Smooth muscle cell (in vitro differentiated cells): ENCODE measurements at regions not wholly inside any gene's neighbourhood (a gene's known extent, or its start where the extent isn't known, plus 50 kb on each side); places are given as distances from the start of the nearest gene placed in this dataset.
A peak's percentile ranks its signal among the peaks of the same experiment; 100 is the strongest.

Experiments
- DNase-seq: peaks from one replicate; lab custom pipeline; 2025; ENCODE audit not compliant: unreplicated experiment; lab: John Stamatoyannopoulos, UW
- H2AFZ ChIP-seq: fragments of 200-600 bp; sonication (generic); 2 replicates; pipeline ENCODE4 v1.6.0; 2016; ENCODE audit warnings: antibody characterized with exemption, low read depth, mild to moderate bottlenecking
- H3F3A ChIP-seq: fragments of 200-600 bp; sonication (generic); 2 replicates; pipeline ENCODE4 v1.6.0; 2017; ENCODE audit warnings: antibody characterized with exemption, low read depth
- H3K27ac ChIP-seq: fragments of 200-600 bp; sonication (generic); 2 replicates; pipeline ENCODE4 v1.5.1; 2016; ENCODE audit warnings: low read depth, mild to moderate bottlenecking
- H3K27me3 ChIP-seq: fragments of 200-600 bp; sonication (generic); 2 replicates; pipeline ENCODE4 v1.6.1; 2016; ENCODE audit warnings: low read depth, mild to moderate bottlenecking
- H3K36me3 ChIP-seq: fragments of 200-600 bp; sonication (generic); 2 replicates; pipeline ENCODE4 v1.5.1; 2016; ENCODE audit warnings: low read depth
- H3K4me1 ChIP-seq: fragments of 200-600 bp; sonication (generic); 2 replicates; pipeline ENCODE4 v1.5.1; 2016; ENCODE audit warnings: low read depth
- H3K4me2 ChIP-seq: fragments of 200-600 bp; sonication (generic); 2 replicates; pipeline ENCODE4 v1.6.0; 2016; ENCODE audit warnings: mild to moderate bottlenecking
- H3K4me3 ChIP-seq: fragments of 200-600 bp; sonication (generic); 2 replicates; pipeline ENCODE4 v1.5.1; 2016; ENCODE audit warnings: mild to moderate bottlenecking
- H3K79me2 ChIP-seq: fragments of 200-600 bp; sonication (generic); 2 replicates; pipeline ENCODE4 v1.6.0; 2016; ENCODE audit warnings: low read depth, mild to moderate bottlenecking
- H3K9ac ChIP-seq: fragments of 200-600 bp; sonication (generic); 2 replicates; pipeline ENCODE4 v1.6.0; 2016; ENCODE audit warnings: low read depth
- H3K9me3 ChIP-seq: fragments of 200-600 bp; sonication (generic); replicated peaks from 2 replicates; pipeline ENCODE4 v1.5.1; 2016; ENCODE audit warnings: low read depth
- H4K20me1 ChIP-seq: fragments of 200-600 bp; sonication (generic); 2 replicates; pipeline ENCODE4 v1.6.0; 2016; ENCODE audit warnings: low read depth
- WGBS: methylation state at CpG from one replicate; pipeline ENCODE4 v1.1.7; 2016; ENCODE audit warnings: low lambda C conversion rate; 5-methylcytosine and 5-hydroxymethylcytosine counted together
- TF ChIP-seq, protein P1 (sequence below): fragments of 200-600 bp; sonication (generic); IDR thresholded peaks from 2 replicates; pipeline ENCODE4 v1.5.1; 2017; ENCODE audit warnings: borderline replicate concordance, mild to moderate bottlenecking, antibody characterized with exemption; ENCODE audit not compliant: insufficient read depth, poor library complexity, severe bottlenecking

DNA sequence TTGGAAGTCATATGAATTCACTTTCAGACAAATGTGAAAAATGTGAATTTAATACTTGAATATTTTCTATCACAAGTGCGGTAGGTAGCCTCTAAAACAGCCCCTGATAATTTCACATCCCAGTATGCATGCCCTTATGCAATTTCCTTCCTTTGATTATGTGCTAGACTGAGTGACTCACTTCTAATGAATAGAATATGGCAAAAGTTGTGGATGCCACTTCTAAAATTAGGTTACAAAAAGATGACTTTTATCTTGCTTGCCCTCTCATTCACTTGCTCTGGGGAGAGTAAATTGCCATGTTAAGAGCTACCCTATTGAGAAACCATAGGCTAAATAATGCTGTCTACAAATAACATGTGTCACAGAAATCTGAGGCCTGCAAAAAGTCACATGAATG is 402.5 kb upstream of the PCDH9 start:
- TF ChIP-seq, protein P1, sequence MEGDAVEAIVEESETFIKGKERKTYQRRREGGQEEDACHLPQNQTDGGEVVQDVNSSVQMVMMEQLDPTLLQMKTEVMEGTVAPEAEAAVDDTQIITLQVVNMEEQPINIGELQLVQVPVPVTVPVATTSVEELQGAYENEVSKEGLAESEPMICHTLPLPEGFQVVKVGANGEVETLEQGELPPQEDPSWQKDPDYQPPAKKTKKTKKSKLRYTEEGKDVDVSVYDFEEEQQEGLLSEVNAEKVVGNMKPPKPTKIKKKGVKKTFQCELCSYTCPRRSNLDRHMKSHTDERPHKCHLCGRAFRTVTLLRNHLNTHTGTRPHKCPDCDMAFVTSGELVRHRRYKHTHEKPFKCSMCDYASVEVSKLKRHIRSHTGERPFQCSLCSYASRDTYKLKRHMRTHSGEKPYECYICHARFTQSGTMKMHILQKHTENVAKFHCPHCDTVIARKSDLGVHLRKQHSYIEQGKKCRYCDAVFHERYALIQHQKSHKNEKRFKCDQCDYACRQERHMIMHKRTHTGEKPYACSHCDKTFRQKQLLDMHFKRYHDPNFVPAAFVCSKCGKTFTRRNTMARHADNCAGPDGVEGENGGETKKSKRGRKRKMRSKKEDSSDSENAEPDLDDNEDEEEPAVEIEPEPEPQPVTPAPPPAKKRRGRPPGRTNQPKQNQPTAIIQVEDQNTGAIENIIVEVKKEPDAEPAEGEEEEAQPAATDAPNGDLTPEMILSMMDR, result no peak
- 68% methylated on average over 1 of the region's 1 CpG for WGBS
- Histone ChIP-seq H4K20me1 (no peaks in the 10 kb centered on the region), H3K36me3 (no peaks in the 10 kb centered on the region), H3K9me3 (no peaks in the 10 kb centered on the region), H3K4me3 (no peak overlapping the region), H3K4me1 (no peaks in the 10 kb centered on the region), H3K9ac (no peak overlapping the region), H2AFZ (no peak overlapping the region), H3K79me2 (no peaks in the 10 kb centered on the region), H3K4me2 (no peak overlapping the region), H3K27ac (no peak overlapping the region), H3F3A (no peaks in the 10 kb centered on the region), H3K27me3 (no peaks in the 10 kb centered on the region)
- DNase-seq, result no peak

DNA sequence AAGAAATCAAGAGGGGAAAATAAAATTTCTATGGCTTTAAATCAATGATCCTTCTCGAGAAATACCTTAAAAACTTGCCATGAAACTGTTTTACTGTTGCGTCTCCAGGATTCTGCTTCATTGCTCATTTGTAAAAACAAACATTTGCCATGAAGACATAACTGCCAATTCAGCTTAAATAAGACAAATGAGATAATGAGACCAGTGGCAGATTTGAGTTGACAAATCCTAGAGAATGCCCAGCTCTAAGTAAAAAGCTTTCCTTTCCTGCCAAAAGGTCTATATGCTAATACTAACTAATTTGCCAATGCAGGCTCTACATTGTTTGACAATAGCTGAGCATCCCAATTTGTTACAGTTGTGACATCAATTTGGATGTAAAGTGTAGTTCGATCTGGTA is 400.5 kb upstream of the PCDH9 start:
- Histone ChIP-seq H3K9ac (no peak overlapping the region), H2AFZ (no peak overlapping the region), H3F3A (no peaks in the 10 kb centered on the region), H3K36me3 (no peaks in the 10 kb centered on the region), H3K79me2 (no peaks in the 10 kb centered on the region), H3K27me3 (no peaks in the 10 kb centered on the region), H4K20me1 (no peaks in the 10 kb centered on the region), H3K4me3 (no peak overlapping the region), H3K4me2 (no peak overlapping the region), H3K9me3 (no peaks in the 10 kb centered on the region), H3K4me1 (no peaks in the 10 kb centered on the region), H3K27ac (no peak overlapping the region)
- DNase-seq, result no peak
- TF ChIP-seq, protein P1, result no peak
- WGBS, result 83% methylated on average over 3 of the region's 3 CpGs

DNA sequence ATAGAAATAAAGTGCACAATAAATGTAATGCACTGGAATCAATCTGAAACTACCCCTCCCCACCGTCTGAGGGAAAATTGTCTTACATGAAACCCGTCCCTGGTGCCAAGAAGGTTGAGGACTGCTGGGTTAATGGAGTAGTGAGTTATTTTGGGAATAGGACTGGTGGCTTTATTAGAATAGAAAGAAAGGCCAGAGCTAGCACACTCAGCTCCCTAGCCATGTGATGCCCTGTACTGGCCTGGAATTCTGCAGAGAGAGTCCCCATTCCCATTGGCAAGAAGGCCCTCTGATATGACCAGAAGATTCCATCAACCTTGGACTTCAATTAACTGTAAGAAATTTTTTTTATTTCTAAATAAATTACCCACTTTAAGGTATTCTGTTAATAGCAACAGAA is 393.5 kb upstream of the PCDH9 start:
- 98% methylated on average over 2 of the region's 2 CpGs for WGBS
- TF ChIP-seq, protein P1, result no peak

DNA sequence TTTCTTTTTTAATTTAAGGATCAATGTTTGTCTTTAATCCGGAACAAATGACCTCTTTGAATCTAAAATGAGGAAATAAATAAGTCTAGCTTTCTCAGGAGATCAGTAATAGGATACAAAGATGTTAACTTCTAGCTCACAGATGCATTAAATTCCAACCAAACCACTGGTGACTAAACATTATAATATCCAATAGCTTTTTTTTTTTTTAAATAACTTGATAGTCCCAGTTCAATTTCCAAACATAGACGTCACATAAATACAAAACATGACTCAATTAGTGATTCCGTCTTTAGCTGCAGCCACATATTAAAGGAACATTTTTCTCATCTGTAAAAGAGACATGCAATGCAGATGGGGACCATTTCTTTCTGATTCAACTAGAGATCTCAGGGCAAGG is 390.5 kb upstream of the PCDH9 start:
- Histone ChIP-seq H2AFZ (no peak overlapping the region), H4K20me1 (no peaks in the 10 kb centered on the region), H3K9me3 (no peaks in the 10 kb centered on the region), H3K4me2 (peak overlapping the region; percentile 69), H3K27me3 (no peaks in the 10 kb centered on the region), H3K79me2 (no peaks in the 10 kb centered on the region), H3K36me3 (no peaks in the 10 kb centered on the region), H3K27ac (peak overlapping the region; percentile 93), H3F3A (peaks cover 5% of the 10 kb centered on the region), H3K9ac (no peak overlapping the region), H3K4me3 (no peak overlapping the region), H3K4me1 (peaks cover 5% of the 10 kb centered on the region)
- DNase-seq, result no peak
- 77% methylated on average over 3 of the region's 3 CpGs for WGBS
- TF ChIP-seq, protein P1, result no peak

More for the DNA sequence above, 393.5 kb upstream of the PCDH9 start:
- Histone ChIP-seq H3K27me3 (no peaks in the 10 kb centered on the region), H3K79me2 (no peaks in the 10 kb centered on the region), H4K20me1 (no peaks in the 10 kb centered on the region), H3F3A (peaks cover 5% of the 10 kb centered on the region), H3K27ac (no peak overlapping the region), H3K4me3 (no peak overlapping the region), H3K9me3 (no peaks in the 10 kb centered on the region), H3K4me2 (no peak overlapping the region), H3K36me3 (no peaks in the 10 kb centered on the region), H3K4me1 (peaks cover 5% of the 10 kb centered on the region), H3K9ac (no peak overlapping the region), H2AFZ (no peak overlapping the region)
- DNase-seq, result no peak
